ENCODE measurements at regions not wholly inside any gene's neighbourhood (a gene's known extent, or its start where the extent isn't known, plus 50 kb on each side); places are given as distances from the start of the nearest gene placed in this dataset.
"Not testable (repeated sequence)": the region's sequence is repeated elsewhere in the genome, so short reads cannot be mapped to it uniquely, and the experiment has no call there.

DNA sequence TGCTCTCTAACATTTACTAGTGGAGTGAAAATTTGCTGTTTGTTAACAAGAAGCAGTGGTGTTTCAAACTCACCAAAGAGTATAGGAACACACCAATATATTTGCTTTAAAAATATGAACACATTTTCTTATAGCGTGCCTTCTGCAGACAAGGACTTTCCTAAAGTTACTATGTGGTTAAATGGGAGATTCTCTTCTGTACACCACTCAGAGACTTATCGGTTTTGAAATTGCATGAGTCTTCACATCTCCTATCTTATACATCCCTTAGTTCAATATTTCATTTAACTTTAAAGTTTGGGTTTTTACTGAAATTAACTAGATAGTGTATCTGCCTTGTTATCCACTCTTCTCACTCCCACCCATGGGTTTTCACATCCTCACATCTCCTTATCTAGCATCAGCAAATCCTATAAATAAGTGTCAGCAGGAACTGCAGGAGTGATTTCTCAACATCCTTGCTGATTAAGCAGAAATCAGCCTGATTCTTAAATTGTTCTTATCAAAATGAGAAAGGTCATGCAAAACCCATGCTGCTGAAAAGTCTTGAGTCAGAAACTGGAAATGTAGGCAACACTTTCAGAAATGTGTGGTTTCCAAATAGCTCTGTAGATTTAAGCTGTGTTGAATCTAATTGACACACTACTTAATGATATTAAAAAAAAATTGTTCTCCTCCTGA, 1075.6 kb upstream of the GJE1 start:
- no peak overlapping the region for H3K9ac ChIP-seq (ENCODE audit: low read depth, low read length)
- H3K36me3 ChIP-seq (ENCODE audit: insufficient read depth, low read length), result no peaks in the 10 kb centered on the region
- no peaks in the 10 kb centered on the region for H3K4me1 ChIP-seq (ENCODE audit: control insufficient read depth, insufficient read depth, low read length)
- no peak overlapping the region for H3K4me2 ChIP-seq (ENCODE audit: low read length)
- H3K27me3 ChIP-seq (ENCODE audit: control insufficient read depth, insufficient read depth, low read length), result no peaks in the 10 kb centered on the region
- H3K4me3 ChIP-seq (ENCODE audit: low read length), result no peak overlapping the region
- no peaks in the 10 kb centered on the region for H3K9me3 ChIP-seq (replicated peaks; ENCODE audit: low read length)

DNA sequence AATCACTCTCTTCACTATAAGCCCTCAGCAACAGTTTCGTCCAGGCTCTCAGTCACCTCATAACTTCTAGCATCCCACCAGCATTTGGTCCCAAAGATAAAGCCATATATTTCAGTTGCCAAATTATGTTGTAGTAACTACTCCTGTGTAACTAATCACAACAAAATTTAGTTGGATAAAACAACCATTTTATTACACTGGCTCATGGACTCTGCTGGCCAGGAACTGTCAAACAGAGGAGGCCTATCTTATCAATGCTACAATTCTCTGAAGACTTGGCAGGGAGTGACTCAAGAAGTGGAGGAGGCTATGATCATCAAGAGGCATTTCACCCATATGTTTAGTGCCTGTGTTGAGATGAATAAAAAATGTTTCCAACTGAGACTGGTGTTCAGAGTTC, 1082.3 kb upstream of the GJE1 start:
- Histone ChIP-seq H3K9ac (ENCODE audit: low read depth, low read length) (no peak overlapping the region), H3K9me3 (replicated peaks; ENCODE audit: low read length) (no peaks in the 10 kb centered on the region), H3K27me3 (ENCODE audit: control insufficient read depth, insufficient read depth, low read length) (no peaks in the 10 kb centered on the region), H3K4me2 (ENCODE audit: low read length) (no peak overlapping the region), H3K36me3 (ENCODE audit: insufficient read depth, low read length) (no peaks in the 10 kb centered on the region), H3K4me1 (ENCODE audit: control insufficient read depth, insufficient read depth, low read length) (peaks cover 4% of the 10 kb centered on the region), H3K4me3 (ENCODE audit: low read length) (no peak overlapping the region)

DNA sequence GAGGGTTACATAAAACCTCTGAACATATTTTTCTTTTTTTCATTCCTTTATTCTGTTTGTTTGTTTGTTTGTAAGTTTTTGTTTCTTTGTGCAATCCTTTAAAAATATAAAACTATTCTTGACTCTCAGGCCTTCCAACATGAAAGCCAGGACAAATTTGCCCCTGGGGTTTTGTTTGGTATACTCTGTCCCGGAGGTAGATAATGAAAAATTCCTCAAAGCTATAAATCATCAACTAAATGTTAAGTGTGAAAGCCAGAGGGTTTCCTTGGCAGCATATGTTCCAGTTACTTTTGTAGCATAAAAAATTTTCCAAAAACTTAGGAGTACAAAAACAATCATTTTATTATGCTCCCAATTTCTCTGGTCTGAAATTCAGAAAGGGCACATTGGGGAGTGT, 1084.3 kb upstream of the GJE1 start:
- H3K27me3 ChIP-seq (ENCODE audit: control insufficient read depth, insufficient read depth, low read length), result no peaks in the 10 kb centered on the region
- no peak overlapping the region for H3K4me2 ChIP-seq (ENCODE audit: low read length)
- no peak overlapping the region for H3K9ac ChIP-seq (ENCODE audit: low read depth, low read length)
- H3K9me3 ChIP-seq (replicated peaks; ENCODE audit: low read length), result no peaks in the 10 kb centered on the region
- no peak overlapping the region for H3K4me3 ChIP-seq (ENCODE audit: low read length)
- no peaks in the 10 kb centered on the region for H3K36me3 ChIP-seq (ENCODE audit: insufficient read depth, low read length)
- H3K4me1 ChIP-seq (ENCODE audit: control insufficient read depth, insufficient read depth, low read length), result peaks cover 4% of the 10 kb centered on the region

DNA sequence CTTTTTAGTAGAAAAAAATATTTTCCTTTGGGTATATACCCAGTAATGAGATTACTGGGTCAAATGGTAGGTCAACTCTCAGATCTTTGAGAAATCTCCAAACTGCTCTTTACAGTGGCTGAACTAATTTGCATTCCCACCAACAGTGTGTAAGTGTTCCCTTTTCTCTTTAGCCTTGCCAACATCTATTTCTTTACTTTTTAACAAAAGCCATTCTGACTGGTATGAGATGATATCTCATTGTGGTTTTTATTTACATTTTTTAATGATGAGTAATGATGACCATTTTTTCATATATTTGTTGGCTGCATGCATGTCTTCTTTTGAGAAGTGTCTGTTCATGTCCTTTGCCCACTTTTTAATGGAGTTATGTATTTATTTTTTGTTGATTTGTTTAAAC, 1086.2 kb upstream of the GJE1 start:
- H3K4me2 ChIP-seq (ENCODE audit: low read length); H3K9me3 ChIP-seq (replicated peaks; ENCODE audit: low read length): not testable (repeated sequence)

DNA sequence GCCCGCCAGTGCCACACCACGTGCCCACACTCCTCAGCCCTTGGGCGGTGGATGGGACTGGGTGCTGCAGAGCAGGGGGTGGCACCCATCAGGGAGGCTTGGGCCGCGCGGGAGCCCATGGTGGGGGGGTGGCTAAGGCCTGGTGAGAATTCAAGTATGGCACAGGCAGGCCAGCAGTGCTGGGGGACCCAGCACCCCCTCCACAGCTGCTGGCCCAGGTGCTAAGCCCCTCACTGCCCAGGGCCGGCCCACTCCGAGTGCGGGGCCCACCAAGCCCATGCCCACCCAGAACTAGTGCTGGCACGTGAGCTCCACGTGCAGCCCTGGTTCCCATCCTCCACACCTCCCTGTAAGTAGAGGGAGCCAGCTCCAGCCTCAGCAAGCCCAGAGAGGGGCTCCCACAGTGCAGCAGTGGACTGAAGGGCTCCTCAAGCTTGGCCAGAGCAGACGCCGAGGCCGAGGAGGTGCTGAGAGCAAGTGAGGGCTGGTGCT, 1091.1 kb upstream of the GJE1 start:
- no peaks in the 10 kb centered on the region for H3K36me3 ChIP-seq (ENCODE audit: insufficient read depth, low read length)
- H3K4me3 ChIP-seq (ENCODE audit: low read length), result no peak overlapping the region
- no peak overlapping the region for H3K9ac ChIP-seq (ENCODE audit: low read depth, low read length)
- H3K4me1 ChIP-seq (ENCODE audit: control insufficient read depth, insufficient read depth, low read length), result peaks cover 4% of the 10 kb centered on the region
- H3K9me3 ChIP-seq (replicated peaks; ENCODE audit: low read length), result no peaks in the 10 kb centered on the region
- no peak overlapping the region for H3K4me2 ChIP-seq (ENCODE audit: low read length)
- H3K27me3 ChIP-seq (ENCODE audit: control insufficient read depth, insufficient read depth, low read length), result no peaks in the 10 kb centered on the region

More for the DNA sequence above, 1086.2 kb upstream of the GJE1 start:
- H3K4me1 ChIP-seq (ENCODE audit: control insufficient read depth, insufficient read depth, low read length); H3K9ac ChIP-seq (ENCODE audit: low read depth, low read length); H3K36me3 ChIP-seq (ENCODE audit: insufficient read depth, low read length); H3K4me3 ChIP-seq (ENCODE audit: low read length); H3K27me3 ChIP-seq (ENCODE audit: control insufficient read depth, insufficient read depth, low read length): not testable (repeated sequence)

DNA sequence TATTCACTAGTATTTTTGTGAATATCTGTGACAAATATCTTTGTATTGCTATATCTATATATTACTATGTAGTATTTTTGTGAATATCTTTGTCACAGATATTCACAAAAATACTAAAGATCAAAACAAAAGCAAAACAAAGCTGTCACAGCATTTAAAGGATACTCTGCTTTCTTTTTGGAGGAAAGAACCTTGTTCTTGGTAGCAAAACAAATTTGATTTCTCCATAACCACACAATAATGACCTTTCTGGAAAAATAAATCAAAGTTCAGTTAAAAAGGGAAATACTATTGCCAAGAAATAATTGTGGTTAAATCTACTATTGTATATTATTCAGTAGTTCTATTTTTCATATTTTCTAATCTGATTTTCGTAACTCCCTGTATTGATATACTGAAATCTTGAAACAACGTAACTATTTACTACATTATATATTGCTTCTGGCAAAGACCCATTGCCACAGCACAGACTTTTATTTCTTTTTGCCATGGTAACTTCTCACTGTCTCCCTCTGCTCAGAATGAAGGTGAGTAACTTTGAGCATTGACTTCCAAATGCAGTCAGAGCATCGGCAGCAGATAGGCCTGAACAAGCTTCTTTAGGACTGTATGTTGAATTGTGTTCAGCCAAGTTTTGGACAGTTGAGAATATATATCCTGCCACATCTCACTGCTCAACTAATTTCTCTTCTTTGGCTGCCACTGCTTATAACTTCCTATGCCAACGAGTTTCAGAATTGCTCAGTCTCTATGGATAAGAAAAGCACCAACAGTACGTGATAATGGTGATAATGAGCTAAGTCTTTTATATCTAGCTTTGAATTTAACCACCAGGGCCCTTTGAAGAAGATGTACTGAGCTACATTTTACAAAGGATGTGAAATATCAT, 1097.2 kb upstream of the GJE1 start:
- H3K4me2 ChIP-seq (ENCODE audit: low read length), result no peak overlapping the region
- H3K27me3 ChIP-seq (ENCODE audit: control insufficient read depth, insufficient read depth, low read length), result no peaks in the 10 kb centered on the region

DNA sequence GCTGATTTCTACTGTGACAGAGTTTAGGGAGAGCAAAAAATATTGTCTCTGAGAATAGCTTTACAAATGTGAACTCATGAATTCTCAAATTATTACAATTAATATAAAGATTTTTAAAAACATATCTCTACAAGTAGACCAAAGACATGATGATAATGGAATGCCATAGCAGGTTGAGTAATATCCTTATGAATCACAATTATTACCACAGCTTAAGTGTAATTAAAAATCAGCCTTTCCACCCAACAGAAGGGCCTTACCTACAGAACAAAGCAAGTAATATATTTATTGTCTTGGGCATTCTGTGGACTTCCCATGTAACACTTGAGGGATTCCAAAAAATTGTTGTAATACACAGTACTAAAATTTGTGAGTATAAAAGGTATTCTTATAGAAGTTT, 1099.6 kb upstream of the GJE1 start:
- Histone ChIP-seq H3K4me2 (ENCODE audit: low read length) (no peak overlapping the region), H3K4me1 (ENCODE audit: control insufficient read depth, insufficient read depth, low read length) (no peaks in the 10 kb centered on the region), H3K4me3 (ENCODE audit: low read length) (no peak overlapping the region), H3K27me3 (ENCODE audit: control insufficient read depth, insufficient read depth, low read length) (no peaks in the 10 kb centered on the region), H3K9ac (ENCODE audit: low read depth, low read length) (no peak overlapping the region), H3K9me3 (replicated peaks; ENCODE audit: low read length) (no peaks in the 10 kb centered on the region), H3K36me3 (ENCODE audit: insufficient read depth, low read length) (no peaks in the 10 kb centered on the region)

More for the DNA sequence above, 1097.2 kb upstream of the GJE1 start:
- Histone ChIP-seq H3K36me3 (ENCODE audit: insufficient read depth, low read length) (no peaks in the 10 kb centered on the region), H3K4me1 (ENCODE audit: control insufficient read depth, insufficient read depth, low read length) (no peaks in the 10 kb centered on the region), H3K9me3 (replicated peaks; ENCODE audit: low read length) (no peaks in the 10 kb centered on the region), H3K9ac (ENCODE audit: low read depth, low read length) (no peak overlapping the region), H3K4me3 (ENCODE audit: low read length) (no peak overlapping the region)

DNA sequence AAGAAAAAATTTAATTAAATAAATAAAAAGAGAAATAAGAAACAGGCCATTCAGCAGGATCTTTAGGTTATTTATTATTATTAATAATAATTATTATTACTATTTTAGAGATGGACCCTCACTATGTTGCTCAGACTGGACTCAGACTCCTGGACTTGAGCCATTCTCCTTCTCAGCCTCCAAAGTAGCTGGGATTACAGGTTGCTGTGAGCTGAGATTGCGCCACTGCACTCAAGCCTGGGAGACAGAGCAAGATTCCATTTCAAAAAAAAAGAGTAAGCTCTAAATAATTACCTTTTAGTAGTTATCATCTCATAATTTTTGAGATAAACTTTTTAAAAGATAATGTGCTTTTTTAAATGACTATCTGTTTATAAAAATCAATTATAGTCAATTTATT, 1102.8 kb upstream of the GJE1 start:
- no peak overlapping the region for H3K4me3 ChIP-seq (ENCODE audit: low read length)
- H3K9ac ChIP-seq (ENCODE audit: low read depth, low read length), result no peak overlapping the region
- no peaks in the 10 kb centered on the region for H3K36me3 ChIP-seq (ENCODE audit: insufficient read depth, low read length)
- no peaks in the 10 kb centered on the region for H3K4me1 ChIP-seq (ENCODE audit: control insufficient read depth, insufficient read depth, low read length)
- no peak overlapping the region for H3K4me2 ChIP-seq (ENCODE audit: low read length)
- no peaks in the 10 kb centered on the region for H3K27me3 ChIP-seq (ENCODE audit: control insufficient read depth, insufficient read depth, low read length)
- H3K9me3 ChIP-seq (replicated peaks; ENCODE audit: low read length), result no peaks in the 10 kb centered on the region

DNA sequence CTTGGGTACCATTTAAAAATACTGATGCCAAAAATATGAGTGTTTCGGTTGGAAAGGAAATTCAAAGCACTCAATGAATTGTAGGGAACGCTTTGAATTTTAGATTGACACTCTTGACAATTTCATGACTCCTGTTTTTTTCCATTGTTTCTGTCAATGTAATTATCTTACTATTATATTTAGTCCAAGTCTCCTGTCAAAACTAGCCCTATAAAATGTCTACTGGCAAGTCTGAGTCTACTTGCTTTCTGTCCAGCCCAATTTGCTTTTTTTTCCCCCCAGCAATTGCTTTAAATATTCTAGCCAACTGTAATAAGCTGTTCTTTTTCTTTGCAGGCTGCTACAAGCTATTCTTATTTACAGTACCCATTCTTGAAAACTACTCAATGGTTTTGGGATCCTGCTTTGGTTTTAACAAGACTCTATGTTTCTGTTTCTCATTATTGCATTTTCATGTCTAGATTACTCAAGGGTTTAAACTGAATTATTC, 1103.9 kb upstream of the GJE1 start:
- no peaks in the 10 kb centered on the region for H3K4me1 ChIP-seq (ENCODE audit: control insufficient read depth, insufficient read depth, low read length)
- H3K9me3 ChIP-seq (replicated peaks; ENCODE audit: low read length), result no peaks in the 10 kb centered on the region
- H3K36me3 ChIP-seq (ENCODE audit: insufficient read depth, low read length), result no peaks in the 10 kb centered on the region
- H3K9ac ChIP-seq (ENCODE audit: low read depth, low read length), result no peak overlapping the region
- H3K4me2 ChIP-seq (ENCODE audit: low read length), result no peak overlapping the region
- H3K4me3 ChIP-seq (ENCODE audit: low read length), result no peak overlapping the region
- H3K27me3 ChIP-seq (ENCODE audit: control insufficient read depth, insufficient read depth, low read length), result no peaks in the 10 kb centered on the region

DNA sequence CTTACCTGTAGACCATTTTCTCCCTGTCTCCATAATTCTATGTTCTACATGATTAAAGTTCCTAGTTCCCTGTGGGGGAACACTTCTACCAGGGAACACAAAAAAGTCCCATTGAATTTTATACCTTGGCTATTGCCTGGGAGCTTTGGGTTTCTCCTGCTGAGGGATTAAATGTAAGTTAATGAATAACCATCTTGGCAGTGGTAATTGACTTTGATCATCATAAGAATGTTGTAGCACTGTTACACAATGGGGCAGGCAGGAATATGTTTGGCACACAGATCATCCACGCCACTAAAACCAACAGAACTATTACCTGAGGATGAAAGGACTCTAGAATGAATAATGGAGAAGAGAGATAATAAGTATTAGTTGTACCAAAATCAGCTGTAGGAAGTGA, 1106.2 kb upstream of the GJE1 start:
- no peaks in the 10 kb centered on the region for H3K4me1 ChIP-seq (ENCODE audit: control insufficient read depth, insufficient read depth, low read length)
- no peak overlapping the region for H3K4me3 ChIP-seq (ENCODE audit: low read length)
- no peaks in the 10 kb centered on the region for H3K27me3 ChIP-seq (ENCODE audit: control insufficient read depth, insufficient read depth, low read length)
- H3K36me3 ChIP-seq (ENCODE audit: insufficient read depth, low read length), result no peaks in the 10 kb centered on the region
- no peak overlapping the region for H3K4me2 ChIP-seq (ENCODE audit: low read length)
- H3K9ac ChIP-seq (ENCODE audit: low read depth, low read length), result no peak overlapping the region
- H3K9me3 ChIP-seq (replicated peaks; ENCODE audit: low read length), result no peaks in the 10 kb centered on the region

DNA sequence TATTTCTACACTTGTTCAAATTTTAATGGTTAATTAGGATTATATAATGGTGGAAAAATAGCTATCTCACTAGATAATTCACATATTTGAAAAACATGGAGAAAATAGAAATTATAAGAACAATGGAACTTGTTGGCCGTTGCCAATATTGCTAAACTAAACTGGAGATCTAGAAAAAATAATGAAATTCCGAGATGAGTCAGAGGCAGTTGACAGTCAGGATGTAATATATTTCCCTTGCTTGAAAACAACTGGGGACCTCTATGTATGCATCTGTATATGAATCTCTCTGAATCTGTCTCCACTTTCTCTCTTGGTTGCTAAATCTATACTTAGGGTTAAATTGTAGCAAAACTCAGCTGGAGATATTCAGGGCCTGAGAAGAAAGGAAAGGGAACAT, 1108.2 kb upstream of the GJE1 start:
- H3K4me1 ChIP-seq (ENCODE audit: control insufficient read depth, insufficient read depth, low read length), result no peaks in the 10 kb centered on the region
- no peak overlapping the region for H3K4me2 ChIP-seq (ENCODE audit: low read length)
- no peak overlapping the region for H3K9ac ChIP-seq (ENCODE audit: low read depth, low read length)
- no peaks in the 10 kb centered on the region for H3K27me3 ChIP-seq (ENCODE audit: control insufficient read depth, insufficient read depth, low read length)
- no peaks in the 10 kb centered on the region for H3K36me3 ChIP-seq (ENCODE audit: insufficient read depth, low read length)
- H3K9me3 ChIP-seq (replicated peaks; ENCODE audit: low read length), result no peaks in the 10 kb centered on the region
- H3K4me3 ChIP-seq (ENCODE audit: low read length), result no peak overlapping the region

Data from skeletal muscle satellite cell (primary cell).